GM21528 (cell line): ENCODE measurements at regions not wholly inside any gene's neighbourhood (a gene's known extent, or its start where the extent isn't known, plus 50 kb on each side); places are given as distances from the start of the nearest gene placed in this dataset.

ENCODE experiments used
- ATAC-seq: cut with Tn5 transposase; IDR thresholded peaks from one replicate; pipeline ENCODE4 v1.9.1; 2021; ENCODE audit warnings: mild to moderate bottlenecking, moderate library complexity; ENCODE audit not compliant: unreplicated experiment, low FRiP score

- no peak for ATAC-seq
Measured at GRCh38 chr5:125713109-125713805, 710.0 kb upstream of the GRAMD2B start.

GRCh38 chr5:125715216-125715615 is 708.0 kb upstream of the GRAMD2B start:
- ATAC-seq, result no peak

- ATAC-seq, result no peak
Measured at GRCh38 chr5:125717209-125717608, 706.0 kb upstream of the GRAMD2B start.

GRCh38 chr5:125719681-125720347 is 703.4 kb upstream of the GRAMD2B start:
- no peak for ATAC-seq

GRCh38 chr5:125720348-125720685 is 702.9 kb upstream of the GRAMD2B start:
- no peak for ATAC-seq

GRCh38 chr5:125720721-125721120 is 702.5 kb upstream of the GRAMD2B start:
- ATAC-seq, result no peak

GRCh38 chr5:125722550-125722949 is 700.7 kb upstream of the GRAMD2B start:
- no peak for ATAC-seq

GRCh38 chr5:125725691-125726090 is 697.5 kb upstream of the GRAMD2B start:
- ATAC-seq, result no peak

GRCh38 chr5:125743939-125744338 is 679.3 kb upstream of the GRAMD2B start:
- ATAC-seq, result no peak

- ATAC-seq, result no peak
Measured at GRCh38 chr5:125746917-125747316, 676.3 kb upstream of the GRAMD2B start.

GRCh38 chr5:125750147-125750860 is 672.9 kb upstream of the GRAMD2B start:
- no peak for ATAC-seq

- no peak for ATAC-seq
Measured at GRCh38 chr5:125750861-125751186, 672.4 kb upstream of the GRAMD2B start.

GRCh38 chr5:125756456-125756855 is 666.8 kb upstream of the GRAMD2B start:
- ATAC-seq, result no peak

- no peak for ATAC-seq
Measured at GRCh38 chr5:125766706-125767105, 656.5 kb upstream of the GRAMD2B start.

- no peak for ATAC-seq
Measured at GRCh38 chr5:125775896-125776295, 647.3 kb upstream of the GRAMD2B start.

- no peak for ATAC-seq
Measured at GRCh38 chr5:125776656-125777139, 646.5 kb upstream of the GRAMD2B start.

GRCh38 chr5:125778791-125779190 is 644.4 kb upstream of the GRAMD2B start:
- ATAC-seq, result no peak

GRCh38 chr5:125785407-125785806 is 637.8 kb upstream of the GRAMD2B start:
- ATAC-seq, result no peak

GRCh38 chr5:125786021-125786420 is 637.2 kb upstream of the GRAMD2B start:
- no peak for ATAC-seq

- no peak for ATAC-seq
Measured at GRCh38 chr5:125793470-125793869, 629.7 kb upstream of the GRAMD2B start.

GRCh38 chr5:125794922-125795321 is 628.3 kb upstream of the GRAMD2B start:
- ATAC-seq, result no peak

- no peak for ATAC-seq
Measured at GRCh38 chr5:125798307-125798706, 624.9 kb upstream of the GRAMD2B start.
